B cell (primary cell): ENCODE measurements at regions not wholly inside any gene's neighbourhood (a gene's known extent, or its start where the extent isn't known, plus 50 kb on each side); places are given as distances from the start of the nearest gene placed in this dataset.

ENCODE experiments used
- CTCF ChIP-seq: fragments of 200-600 bp; IDR thresholded peaks from one replicate; pipeline ENCODE4 v1.8.0; 2022; ENCODE audit warnings: antibody characterized with exemption, mild to moderate bottlenecking
- EZH2 ChIP-seq: IDR thresholded peaks from 2 replicates; pipeline ENCODE4 v1.6.1; 2012; ENCODE audit warnings: borderline replicate concordance, low read depth, mild to moderate bottlenecking, moderate library complexity, low read length; ENCODE audit not compliant: insufficient read depth, poor library complexity, severe bottlenecking

GRCh38 chr7:4331711-4332110, 350.4 kb upstream of the FOXK1 start:
- no peak for TF ChIP-seq EZH2
- TF ChIP-seq CTCF = no peak
